Effector CD4-positive, alpha-beta T cell (primary cell): ENCODE measurements at regions not wholly inside any gene's neighbourhood (a gene's known extent, or its start where the extent isn't known, plus 50 kb on each side); places are given as distances from the start of the nearest gene placed in this dataset.
"Not testable (repeated sequence)": the region's sequence is repeated elsewhere in the genome, so short reads cannot be mapped to it uniquely, and the experiment has no call there.

Experiments
- DNase-seq: peaks from one replicate; pipeline ENCODE4 v3.0.0-alpha.2; 2020

- no peak for DNase-seq
Measured at GRCh38 chr2:196500686-196501431, 138.7 kb upstream of the CCDC150 start.

GRCh38 chr2:196501836-196502235, 137.7 kb upstream of the CCDC150 start:
- no peak for DNase-seq

GRCh38 chr2:196502386-196502785, 137.1 kb upstream of the CCDC150 start:
- DNase-seq, result no peak

- no peak for DNase-seq
Measured at GRCh38 chr2:196503398-196503797, 136.1 kb upstream of the CCDC150 start.

GRCh38 chr2:196504788-196505187, 134.7 kb upstream of the CCDC150 start:
- no peak for DNase-seq

GRCh38 chr2:196510246-196510645, 129.3 kb upstream of the CCDC150 start:
- no peak for DNase-seq

- DNase-seq, result no peak
Measured at GRCh38 chr2:196511258-196512168, 128.0 kb upstream of the CCDC150 start.

GRCh38 chr2:196513796-196514526, 125.6 kb upstream of the CCDC150 start:
- no peak for DNase-seq

- DNase-seq, result no peak
Measured at GRCh38 chr2:196514641-196515040, 124.9 kb upstream of the CCDC150 start.

- DNase-seq, result no peak
Measured at GRCh38 chr2:196515051-196515450, 124.5 kb upstream of the CCDC150 start.

- no peak for DNase-seq
Measured at GRCh38 chr2:196515608-196516007, 123.9 kb upstream of the CCDC150 start.

- no peak for DNase-seq
Measured at GRCh38 chr2:196516564-196516963, 123.0 kb upstream of the CCDC150 start.

GRCh38 chr2:196520605-196521004, 118.9 kb upstream of the CCDC150 start:
- no peak for DNase-seq

GRCh38 chr2:196526981-196527725, 112.4 kb upstream of the CCDC150 start:
- DNase-seq, result not testable (repeated sequence)

GRCh38 chr2:196528486-196529223, 110.9 kb upstream of the CCDC150 start:
- DNase-seq, result no peak

GRCh38 chr2:196530910-196531309, 108.6 kb upstream of the CCDC150 start:
- DNase-seq, result no peak

- no peak for DNase-seq
Measured at GRCh38 chr2:196533772-196534397, 105.6 kb upstream of the CCDC150 start.

GRCh38 chr2:196534495-196534894, 105.0 kb upstream of the CCDC150 start:
- no peak for DNase-seq

- DNase-seq, result no peak
Measured at GRCh38 chr2:196535061-196535460, 104.5 kb upstream of the CCDC150 start.

GRCh38 chr2:196535742-196536141, 103.8 kb upstream of the CCDC150 start:
- no peak for DNase-seq

GRCh38 chr2:196537311-196537710, 102.2 kb upstream of the CCDC150 start:
- DNase-seq, result no peak
